HEK293 (cell line): ENCODE measurements at regions not wholly inside any gene's neighbourhood (a gene's known extent, or its start where the extent isn't known, plus 50 kb on each side); places are given as distances from the start of the nearest gene placed in this dataset.

ENCODE experiments used
- SP7 ChIP-seq: fragments of 450-650 bp; formaldehyde crosslinking; IDR thresholded peaks from 2 replicates; pipeline ENCODE4 v1.5.1; 2016; ENCODE audit warnings: missing biosample characterization, missing genetic modification characterization
- YY1 ChIP-seq: fragments of 450-650 bp; formaldehyde crosslinking; IDR thresholded peaks from 2 replicates; pipeline ENCODE4 v1.5.1; 2018; ENCODE audit warnings: missing biosample characterization, missing genetic modification characterization
- ZNF621 ChIP-seq: fragments of 450-650 bp; formaldehyde crosslinking; IDR thresholded peaks from 2 replicates; pipeline ENCODE4 v1.5.1; 2017; ENCODE audit warnings: missing biosample characterization, missing genetic modification characterization

- TF ChIP-seq YY1 (tag by site-specific recombination) (no peak), SP7 (no peak), ZNF621 (tag by site-specific recombination) (no peak)
Measured at GRCh38 chr14:105891631-105892452, 365.5 kb downstream of the TMEM121 start.
